ENCODE measurements at regions not wholly inside any gene's neighbourhood (a gene's known extent, or its start where the extent isn't known, plus 50 kb on each side); places are given as distances from the start of the nearest gene placed in this dataset.

GRCh38 chr5:29548262-29548661 lies 1645.2 kb upstream of the CDH6 start:
- H3K27ac ChIP-seq (replicated peaks) = no peak overlapping the region
- DNase-seq (ENCODE audit: low read depth in 1 of 2, low spot score in 1 of 2) = no peak
- H3K4me3 ChIP-seq (replicated peaks; ENCODE audit: insufficient read depth, low read length) = no peak overlapping the region
- TF ChIP-seq SPI1 (IDR thresholded peaks at IDR 0.05; ENCODE audit: borderline replicate concordance, low read depth) (no peak), GABPA (IDR thresholded peaks at IDR 0.05; ENCODE audit: low read depth) (no peak), REST (IDR thresholded peaks at IDR 0.05; ENCODE audit: insufficient replicate concordance, low read depth) (no peak), POLR2AphosphoS5 (IDR thresholded peaks at IDR 0.05; ENCODE audit: low read depth) (no peak)
- TF ChIP-seq, protein P1, sequence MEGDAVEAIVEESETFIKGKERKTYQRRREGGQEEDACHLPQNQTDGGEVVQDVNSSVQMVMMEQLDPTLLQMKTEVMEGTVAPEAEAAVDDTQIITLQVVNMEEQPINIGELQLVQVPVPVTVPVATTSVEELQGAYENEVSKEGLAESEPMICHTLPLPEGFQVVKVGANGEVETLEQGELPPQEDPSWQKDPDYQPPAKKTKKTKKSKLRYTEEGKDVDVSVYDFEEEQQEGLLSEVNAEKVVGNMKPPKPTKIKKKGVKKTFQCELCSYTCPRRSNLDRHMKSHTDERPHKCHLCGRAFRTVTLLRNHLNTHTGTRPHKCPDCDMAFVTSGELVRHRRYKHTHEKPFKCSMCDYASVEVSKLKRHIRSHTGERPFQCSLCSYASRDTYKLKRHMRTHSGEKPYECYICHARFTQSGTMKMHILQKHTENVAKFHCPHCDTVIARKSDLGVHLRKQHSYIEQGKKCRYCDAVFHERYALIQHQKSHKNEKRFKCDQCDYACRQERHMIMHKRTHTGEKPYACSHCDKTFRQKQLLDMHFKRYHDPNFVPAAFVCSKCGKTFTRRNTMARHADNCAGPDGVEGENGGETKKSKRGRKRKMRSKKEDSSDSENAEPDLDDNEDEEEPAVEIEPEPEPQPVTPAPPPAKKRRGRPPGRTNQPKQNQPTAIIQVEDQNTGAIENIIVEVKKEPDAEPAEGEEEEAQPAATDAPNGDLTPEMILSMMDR (IDR thresholded peaks at IDR 0.05; ENCODE audit: insufficient read depth, low read length) = no peak
- H3K27me3 ChIP-seq (ENCODE audit: insufficient read depth, poor library complexity, severe bottlenecking) = no peaks in the 10 kb centered on the region

- no peak for DNase-seq (ENCODE audit: low read depth in 1 of 2, low spot score in 1 of 2)
- no peak overlapping the region for H3K27ac ChIP-seq (replicated peaks)
Observed at GRCh38 chr5:29547236-29547865, 1646.1 kb upstream of the CDH6 start.

DNA sequence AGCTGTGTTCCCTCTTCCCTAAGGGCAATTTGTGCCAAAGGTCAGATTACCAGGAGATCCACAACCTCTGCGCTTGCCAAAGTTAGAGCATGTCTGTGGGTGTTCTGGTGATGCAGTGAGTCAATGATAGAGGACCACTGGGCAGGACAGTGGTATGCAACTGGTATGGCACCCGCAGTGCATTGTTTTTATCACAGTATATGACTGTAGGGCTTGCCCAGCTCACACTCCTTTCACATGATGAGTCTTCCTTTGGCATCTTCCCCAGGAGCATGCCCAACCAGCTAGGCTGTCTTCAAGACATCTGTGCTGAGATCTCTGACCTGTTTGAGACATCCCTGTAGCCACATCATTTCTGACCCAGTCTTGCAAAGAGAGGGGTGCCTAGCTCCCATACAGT lies 1650.0 kb upstream of the CDH6 start:
- DNase-seq (ENCODE audit: low read depth in 1 of 2, low spot score in 1 of 2) = no peak
- TF ChIP-seq GABPA (IDR thresholded peaks at IDR 0.05; ENCODE audit: low read depth) = no peak
- Histone ChIP-seq H3K4me3 (replicated peaks; ENCODE audit: insufficient read depth, low read length) (no peak overlapping the region), H3K27me3 (ENCODE audit: insufficient read depth, poor library complexity, severe bottlenecking) (no peaks in the 10 kb centered on the region), H3K27ac (replicated peaks) (no peak overlapping the region)

More at GRCh38 chr5:29547236-29547865, 1646.1 kb upstream of the CDH6 start:
- TF ChIP-seq POLR2AphosphoS5 (IDR thresholded peaks at IDR 0.05; ENCODE audit: low read depth) (no peak), GABPA (IDR thresholded peaks at IDR 0.05; ENCODE audit: low read depth) (no peak), SPI1 (IDR thresholded peaks at IDR 0.05; ENCODE audit: borderline replicate concordance, low read depth) (no peak), REST (IDR thresholded peaks at IDR 0.05; ENCODE audit: insufficient replicate concordance, low read depth) (no peak)
- TF ChIP-seq, protein P1 (IDR thresholded peaks at IDR 0.05; ENCODE audit: insufficient read depth, low read length) = no peak
- H3K4me3 ChIP-seq (replicated peaks; ENCODE audit: insufficient read depth, low read length) = no peak overlapping the region
- no peaks in the 10 kb centered on the region for H3K27me3 ChIP-seq (ENCODE audit: insufficient read depth, poor library complexity, severe bottlenecking)

DNA sequence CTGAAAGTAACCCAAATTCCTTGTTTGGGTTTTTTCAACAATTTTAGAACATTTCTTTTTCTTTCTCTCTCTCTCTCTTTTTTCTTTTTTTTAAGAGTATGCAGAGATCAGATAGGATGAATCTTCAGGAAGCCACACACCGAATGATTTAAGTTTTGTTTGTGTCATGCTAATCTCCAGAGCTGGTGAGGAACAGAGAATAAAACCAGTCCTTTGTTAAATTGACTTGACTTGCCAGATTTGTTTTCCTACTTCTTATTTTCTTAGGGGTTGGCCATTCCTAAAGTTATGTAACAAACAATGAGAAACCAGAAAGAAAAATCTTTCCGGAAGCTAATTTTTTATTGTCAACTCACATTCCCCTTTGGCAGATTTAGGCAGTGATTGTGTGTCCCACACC lies 1669.3 kb upstream of the CDH6 start:
- no peak for TF ChIP-seq REST (IDR thresholded peaks at IDR 0.05; ENCODE audit: insufficient replicate concordance, low read depth)
- TF ChIP-seq, protein P1 (IDR thresholded peaks at IDR 0.05; ENCODE audit: insufficient read depth, low read length) = no peak
- TF ChIP-seq POLR2AphosphoS5 (IDR thresholded peaks at IDR 0.05; ENCODE audit: low read depth) = no peak
- TF ChIP-seq GABPA (IDR thresholded peaks at IDR 0.05; ENCODE audit: low read depth) = no peak
- TF ChIP-seq SPI1 (IDR thresholded peaks at IDR 0.05; ENCODE audit: borderline replicate concordance, low read depth) = no peak
- H3K27me3 ChIP-seq (ENCODE audit: insufficient read depth, poor library complexity, severe bottlenecking) = no peaks in the 10 kb centered on the region
- no peak overlapping the region for H3K4me3 ChIP-seq (replicated peaks; ENCODE audit: insufficient read depth, low read length)
- no peak overlapping the region for H3K27ac ChIP-seq (replicated peaks)
- DNase-seq (ENCODE audit: low read depth in 1 of 2, low spot score in 1 of 2) = no peak

All from HL-60 (cell line).